ENCODE measurements at regions not wholly inside any gene's neighbourhood (a gene's known extent, or its start where the extent isn't known, plus 50 kb on each side); places are given as distances from the start of the nearest gene placed in this dataset.

GRCh38 chr5:60519372-60519771, 180.6 kb downstream of the DEPDC1B start:
- H3K9me3 ChIP-seq (ENCODE audit: control insufficient read depth in 4 of 4, low read length in 3 of 4): no peaks in the 10 kb centered on the region
- no peak overlapping the region for H3K27ac ChIP-seq (ENCODE audit: low read depth in 1 of 2, low read length in 2 of 2)
- H3K4me3 ChIP-seq (ENCODE audit: low read depth in 1 of 3, low read length in 3 of 3): no peak overlapping the region
- no peaks in the 10 kb centered on the region for H3K4me1 ChIP-seq (ENCODE audit: control insufficient read depth in 4 of 4, insufficient read depth in 4 of 4, low read length in 3 of 4)
- TF ChIP-seq FOXA1 (IDR thresholded peaks at IDR 0.05) (no peak), JUND (IDR thresholded peaks at IDR 0.05) (no peak), ZBTB33 (IDR thresholded peaks at IDR 0.05) (no peak), MAX (IDR thresholded peaks at IDR 0.05) (no peak), REST (IDR thresholded peaks at IDR 0.05) (no peak), RAD21 (IDR thresholded peaks at IDR 0.05) (no peak), TAF1 (conservative IDR thresholded peaks at IDR 0.05) (no peak), YY1 (IDR thresholded peaks at IDR 0.05) (no peak), HNF4G (IDR thresholded peaks at IDR 0.05) (no peak), SP1 (IDR thresholded peaks at IDR 0.05) (no peak), NR2F2 (IDR thresholded peaks at IDR 0.05) (no peak), ATF3 (IDR thresholded peaks at IDR 0.05) (no peak), EGR1 (IDR thresholded peaks at IDR 0.05; ENCODE audit: low read depth in 2 of 2) (no peak)
- WGBS: 75% methylated on average over 1 of the region's 1 CpG
- DNase-seq (ENCODE audit: low spot score): no peak
- H3K36me3 ChIP-seq (ENCODE audit: control insufficient read depth in 4 of 4, insufficient read depth in 3 of 4, low read depth in 1 of 4, low read length in 3 of 4): no peaks in the 10 kb centered on the region
- no peak overlapping the region for H3K9ac ChIP-seq (ENCODE audit: low read depth in 1 of 2, low read length in 2 of 2)
- H3K27me3 ChIP-seq (ENCODE audit: control insufficient read depth in 4 of 4, insufficient read depth in 4 of 4, low read length in 3 of 4): peaks cover 0 to 5% (median 0%) of the 10 kb centered on the region in 4 donors

DNA sequence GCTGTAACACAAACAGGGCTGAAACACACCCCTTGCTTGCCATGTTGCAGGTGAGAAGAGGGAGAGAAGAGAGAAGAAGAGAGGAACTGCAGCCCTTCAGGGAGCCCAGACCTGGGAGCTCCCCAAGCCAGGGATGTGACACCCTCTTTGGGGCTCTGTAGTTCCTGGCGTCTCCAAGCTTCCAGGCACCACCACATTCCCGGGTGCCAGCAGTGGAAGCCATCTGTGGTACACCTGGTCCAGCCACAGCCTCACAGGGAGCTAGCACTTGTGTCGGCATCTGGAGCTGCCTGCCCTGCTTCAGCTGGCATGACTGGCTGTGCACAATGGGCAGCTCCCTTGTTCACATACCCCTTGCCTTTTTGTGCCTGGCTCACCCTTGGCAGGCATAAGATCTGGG, 182.1 kb downstream of the DEPDC1B start:
- 85% methylated on average over 3 of the region's 3 CpGs for WGBS

More for the DNA sequence above, 182.1 kb downstream of the DEPDC1B start:
- no peak overlapping the region for H3K4me3 ChIP-seq (ENCODE audit: low read depth in 1 of 3, low read length in 3 of 3)
- H3K27ac ChIP-seq (ENCODE audit: low read depth in 1 of 2, low read length in 2 of 2): no peak overlapping the region
- H3K9me3 ChIP-seq (ENCODE audit: control insufficient read depth in 4 of 4, low read length in 3 of 4): no peaks in the 10 kb centered on the region
- peaks cover 0 to 5% (median 0%) of the 10 kb centered on the region in 4 donors for H3K27me3 ChIP-seq (ENCODE audit: control insufficient read depth in 4 of 4, insufficient read depth in 4 of 4, low read length in 3 of 4)
- no peaks in the 10 kb centered on the region for H3K4me1 ChIP-seq (ENCODE audit: control insufficient read depth in 4 of 4, insufficient read depth in 4 of 4, low read length in 3 of 4)
- no peaks in the 10 kb centered on the region for H3K36me3 ChIP-seq (ENCODE audit: control insufficient read depth in 4 of 4, insufficient read depth in 3 of 4, low read depth in 1 of 4, low read length in 3 of 4)
- DNase-seq (ENCODE audit: low spot score): no peak
- TF ChIP-seq YY1 (IDR thresholded peaks at IDR 0.05) (no peak), RAD21 (IDR thresholded peaks at IDR 0.05) (no peak)
- no peak overlapping the region for H3K9ac ChIP-seq (ENCODE audit: low read depth in 1 of 2, low read length in 2 of 2)

All from liver (tissue), 7 donors.